ENCODE measurements at regions not wholly inside any gene's neighbourhood (a gene's known extent, or its start where the extent isn't known, plus 50 kb on each side); places are given as distances from the start of the nearest gene placed in this dataset.

GRCh38 chr4:157889788-157890187 is 283.0 kb downstream of the GASK1B start:
- in situ Hi-C loops (cut with MboI; ENCODE audit: low sequenced_read_pairs): no loop called here

- in situ Hi-C loops (cut with MboI; ENCODE audit: low sequenced_read_pairs): no loop called here
Measured at GRCh38 chr4:157888281-157888680, 284.5 kb downstream of the GASK1B start.

GRCh38 chr4:157887316-157887715 is 285.5 kb downstream of the GASK1B start:
- in situ Hi-C loops (cut with MboI; ENCODE audit: low sequenced_read_pairs): no loop called here

- in situ Hi-C loops (cut with MboI; ENCODE audit: low sequenced_read_pairs): no loop called here
Measured at GRCh38 chr4:157886645-157887044, 286.2 kb downstream of the GASK1B start.

GRCh38 chr4:157885811-157886210 is 287.0 kb downstream of the GASK1B start:
- in situ Hi-C loops (cut with MboI; ENCODE audit: low sequenced_read_pairs): no loop called here

- in situ Hi-C loops (cut with MboI; ENCODE audit: low sequenced_read_pairs): no loop called here
Measured at GRCh38 chr4:157882901-157883300, 289.9 kb downstream of the GASK1B start.

- in situ Hi-C loops (cut with MboI; ENCODE audit: low sequenced_read_pairs): no loop called here
Measured at GRCh38 chr4:157880761-157881160, 292.1 kb downstream of the GASK1B start.

- in situ Hi-C loops (cut with MboI; ENCODE audit: low sequenced_read_pairs): no loop called here
Measured at GRCh38 chr4:157854819-157855218, 318.0 kb downstream of the GASK1B start.

- in situ Hi-C loops (cut with MboI; ENCODE audit: low sequenced_read_pairs): no loop called here
Measured at GRCh38 chr4:157840648-157841047, 332.2 kb downstream of the GASK1B start.

- in situ Hi-C loops (cut with MboI; ENCODE audit: low sequenced_read_pairs): no loop called here
Measured at GRCh38 chr4:157840034-157840433, 332.8 kb downstream of the GASK1B start.

GRCh38 chr4:157838366-157838765 is 334.5 kb downstream of the GASK1B start:
- in situ Hi-C loops (cut with MboI; ENCODE audit: low sequenced_read_pairs): no loop called here

GRCh38 chr4:157837071-157837703 is 335.6 kb downstream of the GASK1B start:
- in situ Hi-C loops (cut with MboI; ENCODE audit: low sequenced_read_pairs): no loop called here

GRCh38 chr4:157832596-157832995 is 340.2 kb downstream of the GASK1B start:
- in situ Hi-C loops (cut with MboI; ENCODE audit: low sequenced_read_pairs): no loop called here

- in situ Hi-C loops (cut with MboI; ENCODE audit: low sequenced_read_pairs): no loop called here
Measured at GRCh38 chr4:157824021-157824420, 348.8 kb downstream of the GASK1B start.

GRCh38 chr4:157821814-157822213 is 351.0 kb downstream of the GASK1B start:
- in situ Hi-C loops (cut with MboI; ENCODE audit: low sequenced_read_pairs): no loop called here

GRCh38 chr4:157819693-157820464 is 352.9 kb downstream of the GASK1B start:
- in situ Hi-C loops (cut with MboI; ENCODE audit: low sequenced_read_pairs): no loop called here

- in situ Hi-C loops (cut with MboI; ENCODE audit: low sequenced_read_pairs): no loop called here
Measured at GRCh38 chr4:157818946-157819692, 353.7 kb downstream of the GASK1B start.

GRCh38 chr4:157810137-157810774 is 362.6 kb downstream of the GASK1B start:
- in situ Hi-C loops (cut with MboI; ENCODE audit: low sequenced_read_pairs): no loop called here

- in situ Hi-C loops (cut with MboI; ENCODE audit: low sequenced_read_pairs): no loop called here
Measured at GRCh38 chr4:157808796-157809383, 363.9 kb downstream of the GASK1B start.

- in situ Hi-C loops (cut with MboI; ENCODE audit: low sequenced_read_pairs): no loop called here
Measured at GRCh38 chr4:157806184-157806583, 366.6 kb downstream of the GASK1B start.

GRCh38 chr4:157804986-157805385 is 367.8 kb downstream of the GASK1B start:
- in situ Hi-C loops (cut with MboI; ENCODE audit: low sequenced_read_pairs): no loop called here
